Cardiac fibroblast (primary cell): ENCODE measurements at regions not wholly inside any gene's neighbourhood (a gene's known extent, or its start where the extent isn't known, plus 50 kb on each side); places are given as distances from the start of the nearest gene placed in this dataset.
A peak's percentile ranks its signal among the peaks of the same experiment; 100 is the strongest.

Experiments
- DNase-seq, 2 donors: peaks; one replicate each; pipeline versions ENCODE4 v3.0.0 to v3.0.0-alpha.2; 2010; ENCODE audit warnings: low read depth in 2 of 2
- H3K4me3 ChIP-seq, 2 donors: replicated peaks in 1 of 2; 1 replicate in 1 of 2; 2 replicates in 1 of 2; pipeline ENCODE4 v1.5.1; 2011; ENCODE audit warnings: low read depth in 2 of 2, low read length in 2 of 2, mild to moderate bottlenecking in 2 of 2, moderate library complexity in 1 of 2
- TF ChIP-seq, protein P1 (sequence below): IDR thresholded peaks from one replicate; pipeline ENCODE4 v1.5.1; 2011; ENCODE audit warnings: low read depth, mild to moderate bottlenecking, low read length, inconsistent platforms

DNA sequence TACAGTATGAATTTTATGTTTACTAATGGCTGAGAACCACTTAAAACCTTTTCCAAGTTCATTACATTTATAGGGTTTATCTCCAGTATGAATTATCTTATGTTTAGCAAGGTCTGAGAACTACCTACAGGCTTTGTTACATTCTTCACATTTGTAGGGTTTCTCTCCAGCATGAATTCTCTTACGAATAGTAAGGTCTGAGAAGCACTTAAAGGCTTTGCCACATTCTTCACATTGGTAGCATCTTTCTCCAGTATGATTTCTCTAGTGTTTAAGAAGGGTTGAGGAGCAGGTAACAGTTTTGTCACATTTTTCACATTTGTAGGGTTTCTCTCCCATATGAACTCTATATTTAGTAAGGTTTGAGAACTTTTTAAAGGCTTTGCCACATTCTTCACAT, 1127.4 kb downstream of the EFNA5 start:
- no peak overlapping the region for H3K4me3 ChIP-seq
- TF ChIP-seq, protein P1, sequence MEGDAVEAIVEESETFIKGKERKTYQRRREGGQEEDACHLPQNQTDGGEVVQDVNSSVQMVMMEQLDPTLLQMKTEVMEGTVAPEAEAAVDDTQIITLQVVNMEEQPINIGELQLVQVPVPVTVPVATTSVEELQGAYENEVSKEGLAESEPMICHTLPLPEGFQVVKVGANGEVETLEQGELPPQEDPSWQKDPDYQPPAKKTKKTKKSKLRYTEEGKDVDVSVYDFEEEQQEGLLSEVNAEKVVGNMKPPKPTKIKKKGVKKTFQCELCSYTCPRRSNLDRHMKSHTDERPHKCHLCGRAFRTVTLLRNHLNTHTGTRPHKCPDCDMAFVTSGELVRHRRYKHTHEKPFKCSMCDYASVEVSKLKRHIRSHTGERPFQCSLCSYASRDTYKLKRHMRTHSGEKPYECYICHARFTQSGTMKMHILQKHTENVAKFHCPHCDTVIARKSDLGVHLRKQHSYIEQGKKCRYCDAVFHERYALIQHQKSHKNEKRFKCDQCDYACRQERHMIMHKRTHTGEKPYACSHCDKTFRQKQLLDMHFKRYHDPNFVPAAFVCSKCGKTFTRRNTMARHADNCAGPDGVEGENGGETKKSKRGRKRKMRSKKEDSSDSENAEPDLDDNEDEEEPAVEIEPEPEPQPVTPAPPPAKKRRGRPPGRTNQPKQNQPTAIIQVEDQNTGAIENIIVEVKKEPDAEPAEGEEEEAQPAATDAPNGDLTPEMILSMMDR = no peak
- no peak for DNase-seq

DNA sequence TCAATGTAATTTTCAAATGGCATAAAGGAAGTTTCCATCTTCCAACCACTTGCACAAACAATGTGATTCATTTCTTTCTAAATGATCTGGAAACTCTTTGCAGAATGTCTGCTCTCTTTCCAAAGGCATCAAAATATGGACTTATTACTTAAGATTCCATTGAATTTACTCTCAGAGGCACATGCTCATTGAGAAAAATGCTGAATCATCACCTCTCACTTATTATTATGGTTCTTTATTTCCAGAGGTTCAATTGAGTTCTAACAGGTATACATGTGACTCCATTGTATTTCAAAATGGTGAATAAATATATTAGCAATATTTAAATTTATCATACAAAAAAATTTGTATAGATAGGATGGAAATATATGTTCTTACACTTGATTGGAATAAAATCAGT, 1140.6 kb downstream of the EFNA5 start:
- DNase-seq = peak in 1 of 2 donors; percentile 13
- TF ChIP-seq, protein P1 = no peak

DNA sequence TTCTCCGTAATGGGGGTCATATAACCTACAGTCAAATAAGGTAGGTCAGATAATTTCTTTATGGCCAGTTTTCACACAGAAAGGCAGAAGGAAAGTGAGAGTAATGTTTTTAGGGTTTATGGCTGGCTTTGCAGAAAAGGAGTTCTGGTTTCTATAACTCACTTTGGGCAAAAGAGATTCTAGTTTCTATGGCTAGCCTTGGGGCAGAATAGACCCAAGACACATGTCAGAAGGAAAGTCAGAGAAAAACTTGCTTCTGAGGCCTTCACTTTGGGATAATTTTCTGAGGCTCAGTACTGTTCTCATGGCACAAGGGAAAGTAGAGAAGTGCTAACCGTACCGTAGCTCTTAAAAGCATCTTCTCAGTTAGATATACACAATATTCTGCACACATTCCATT, 1145.3 kb downstream of the EFNA5 start:
- no peak overlapping the region for H3K4me3 ChIP-seq
- TF ChIP-seq, protein P1 = no peak
- DNase-seq = no peak

More for the DNA sequence above, 1140.6 kb downstream of the EFNA5 start:
- H3K4me3 ChIP-seq = no peak overlapping the region

DNA sequence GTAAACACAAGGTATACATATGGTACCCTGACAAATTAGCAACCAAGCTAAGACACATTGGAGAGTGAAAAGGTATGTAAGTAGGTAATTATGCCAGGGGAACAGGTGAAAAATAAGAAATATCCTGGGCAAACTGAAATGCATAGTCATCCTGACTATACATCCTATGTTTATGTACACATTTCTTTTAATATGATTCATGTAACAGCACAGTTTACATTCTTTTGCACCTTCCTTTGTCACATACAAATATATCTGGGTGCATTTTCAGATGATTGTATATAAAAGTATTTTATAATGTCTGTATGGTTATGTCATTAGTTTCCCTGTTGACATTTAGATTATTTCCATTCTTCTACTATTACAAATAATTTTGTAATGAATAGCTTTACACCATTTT, 1146.9 kb downstream of the EFNA5 start:
- DNase-seq = peak in 1 of 2 donors; percentile 18
- TF ChIP-seq, protein P1 = no peak
- H3K4me3 ChIP-seq = no peak overlapping the region

DNA sequence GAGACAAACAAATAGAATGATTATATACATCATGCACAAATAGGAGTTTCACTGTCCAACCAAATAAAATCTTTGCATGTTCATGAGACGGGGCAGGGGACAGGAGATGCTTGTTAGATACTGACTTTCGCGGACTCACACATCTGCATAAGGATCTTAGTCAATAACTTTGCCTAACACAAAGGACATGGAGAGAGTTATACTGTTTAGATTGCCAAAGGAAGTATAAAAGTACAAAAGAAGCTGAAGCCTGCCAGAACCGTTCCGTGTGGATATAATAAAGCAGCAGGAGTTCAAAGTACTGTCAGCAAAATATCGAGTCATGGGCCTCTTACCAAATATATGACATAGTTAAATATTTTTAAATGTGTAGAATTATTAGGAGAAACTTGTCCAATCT, 1148.4 kb downstream of the EFNA5 start:
- DNase-seq = peak; percentile 0 to 23
- TF ChIP-seq, protein P1 = no peak
- H3K4me3 ChIP-seq = no peak overlapping the region

GRCh38 chr5:106521701-106522100, 1149.0 kb downstream of the EFNA5 start:
- H3K4me3 ChIP-seq = no peak overlapping the region
- TF ChIP-seq, protein P1 = no peak
- DNase-seq = peak; percentile 26 to 90

DNA sequence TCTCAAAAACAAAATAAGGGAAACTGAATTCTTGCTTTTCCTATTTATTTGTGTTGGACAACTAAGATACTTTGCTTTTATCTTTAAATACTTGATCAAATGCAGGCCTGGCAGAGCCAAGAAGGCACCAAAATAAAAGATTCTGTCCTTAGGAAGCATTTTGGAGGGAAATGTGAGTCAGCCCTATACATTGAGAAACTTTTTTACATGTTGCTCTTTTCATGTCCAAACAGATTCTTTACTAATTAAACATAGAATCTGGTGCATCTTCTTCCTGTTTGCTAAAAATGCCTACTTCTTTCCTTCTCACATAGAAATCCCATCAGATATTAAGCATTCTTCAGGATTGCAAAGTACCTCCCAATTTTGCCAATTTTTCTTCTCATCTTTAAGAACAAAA, 1160.4 kb downstream of the EFNA5 start:
- TF ChIP-seq, protein P1 = no peak
- no peak for DNase-seq

More for the DNA sequence above, 1160.4 kb downstream of the EFNA5 start:
- H3K4me3 ChIP-seq = no peak overlapping the region
